Keratinocyte (primary cell): ENCODE measurements at regions not wholly inside any gene's neighbourhood (a gene's known extent, or its start where the extent isn't known, plus 50 kb on each side); places are given as distances from the start of the nearest gene placed in this dataset.

Experiments
- CTCF ChIP-seq, 3 experiments: IDR thresholded peaks in 1 of 3; conservative IDR thresholded peaks in 1 of 3; optimal IDR thresholded peaks in 1 of 3; 2 replicates in 2 of 3; 3 replicates in 1 of 3; pipeline versions ENCODE3 to v1.5.1; 2011; ENCODE audit warnings: low read length in 3 of 3, mild to moderate bottlenecking in 3 of 3, moderate library complexity in 2 of 3, control low read depth in 1 of 3, inconsistent platforms in 1 of 3; ENCODE audit not compliant: insufficient read depth in 2 of 3; ENCODE audit errors: extremely low read depth in 1 of 3
- EZH2 ChIP-seq: IDR thresholded peaks from one replicate; pipeline ENCODE4 v1.6.1; 2012; ENCODE audit warnings: inconsistent platforms, mild to moderate bottlenecking, low read length, moderate library complexity

- no peak for TF ChIP-seq CTCF (optimal IDR thresholded peaks at IDR 0.05 in 1 of 3, IDR thresholded peaks at IDR 0.05 in 1 of 3, conservative IDR thresholded peaks at IDR 0.05 in 1 of 3; ENCODE audit: extremely low read depth in 1 of 3, insufficient read depth in 2 of 3, low read length in 3 of 3)
- TF ChIP-seq EZH2: no peak
Observed at GRCh38 chr1:22379566-22379965, 72.1 kb upstream of the ZBTB40 start.
